ENCODE measurements at regions not wholly inside any gene's neighbourhood (a gene's known extent, or its start where the extent isn't known, plus 50 kb on each side); places are given as distances from the start of the nearest gene placed in this dataset.

- TF ChIP-seq, protein P1, sequence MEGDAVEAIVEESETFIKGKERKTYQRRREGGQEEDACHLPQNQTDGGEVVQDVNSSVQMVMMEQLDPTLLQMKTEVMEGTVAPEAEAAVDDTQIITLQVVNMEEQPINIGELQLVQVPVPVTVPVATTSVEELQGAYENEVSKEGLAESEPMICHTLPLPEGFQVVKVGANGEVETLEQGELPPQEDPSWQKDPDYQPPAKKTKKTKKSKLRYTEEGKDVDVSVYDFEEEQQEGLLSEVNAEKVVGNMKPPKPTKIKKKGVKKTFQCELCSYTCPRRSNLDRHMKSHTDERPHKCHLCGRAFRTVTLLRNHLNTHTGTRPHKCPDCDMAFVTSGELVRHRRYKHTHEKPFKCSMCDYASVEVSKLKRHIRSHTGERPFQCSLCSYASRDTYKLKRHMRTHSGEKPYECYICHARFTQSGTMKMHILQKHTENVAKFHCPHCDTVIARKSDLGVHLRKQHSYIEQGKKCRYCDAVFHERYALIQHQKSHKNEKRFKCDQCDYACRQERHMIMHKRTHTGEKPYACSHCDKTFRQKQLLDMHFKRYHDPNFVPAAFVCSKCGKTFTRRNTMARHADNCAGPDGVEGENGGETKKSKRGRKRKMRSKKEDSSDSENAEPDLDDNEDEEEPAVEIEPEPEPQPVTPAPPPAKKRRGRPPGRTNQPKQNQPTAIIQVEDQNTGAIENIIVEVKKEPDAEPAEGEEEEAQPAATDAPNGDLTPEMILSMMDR (optimal IDR thresholded peaks at IDR 0.05 in 1 of 3, IDR thresholded peaks at IDR 0.05 in 1 of 3, conservative IDR thresholded peaks at IDR 0.05 in 1 of 3; ENCODE audit: extremely low read depth in 1 of 3, insufficient read depth in 2 of 3, low read length in 3 of 3), result no peak
- no peak for TF ChIP-seq EZH2 (IDR thresholded peaks at IDR 0.05; ENCODE audit: low read length)
These were observed 252.3 kb upstream of the EEF2KMT start for GRCh38 chr16:5349670-5350517.

Measured in keratinocyte (primary cell).